HepG2 (cell line): ENCODE measurements at regions not wholly inside any gene's neighbourhood (a gene's known extent, or its start where the extent isn't known, plus 50 kb on each side); places are given as distances from the start of the nearest gene placed in this dataset.

Source experiments
- ATAC-seq: fragments of 200-7000 bp; cut with Tn5 transposase; 3 replicates; pipeline ENCODE4 v1.9.1; 2020; ENCODE audit warnings: mild to moderate bottlenecking, moderate library complexity
- BruUV-seq: library from RNA; stranded (reverse); fragments of 400-500 nt; replicated peaks from 2 replicates; lab custom pipeline; 2021; lab: Mats Ljungman, UMichigan
- CTCF ChIA-PET: fragments of 300-600 bp; formaldehyde crosslinking; extraction: SDS; loops from one replicate; lab custom pipeline; 2021; ENCODE audit warnings: low total read pairs, inconsistent platforms, low intra/inter-chr PET ratio; lab: Yijun Ruan, JAX
- POLR2A ChIA-PET: fragments of 350-600 bp; sonication (Branson Sonifier 250); formaldehyde crosslinking; loops from one replicate; lab custom pipeline; 2020; ENCODE audit warnings: antibody characterized with exemption, inconsistent platforms; lab: Yijun Ruan, JAX
- DNase-seq: peaks from one replicate; pipeline ENCODE4 v3.0.0-alpha.2; 2015; ENCODE audit warnings: low spot score
- FAIRE-seq: peaks from 3 replicates; lab custom pipeline; 2011; peaks lifted over from hg19 to GRCh38; lab: Jason Lieb, UNC
- H2AFZ ChIP-seq: one replicate; pipeline ENCODE4 v1.6.1; 2011; ENCODE audit warnings: low read length, inconsistent platforms
- H3K27ac ChIP-seq: fragments of 300-600 bp; 3 replicates; pipeline ENCODE4 v1.8.0; 2011; ENCODE audit warnings: mixed run types, mild to moderate bottlenecking, mixed read lengths, low read length, inconsistent platforms; ENCODE audit not compliant: insufficient read depth; ENCODE audit errors: extremely low read length
- H3K27me3 ChIP-seq, 2 experiments: fragments of 200-600 bp in 1 of 2; 2 replicates in 1 of 2; 3 replicates in 1 of 2; pipeline versions ENCODE4 v1.6.0 to v1.8.0; 2011; ENCODE audit warnings: low read length in 2 of 2, mild to moderate bottlenecking in 2 of 2, moderate library complexity in 2 of 2, inconsistent platforms in 1 of 2; ENCODE audit not compliant: insufficient read depth in 2 of 2, control insufficient read depth in 1 of 2
- H3K36me3 ChIP-seq, 2 experiments: fragments of 200-600 bp in 1 of 2; replicated peaks in 1 of 2; 2 replicates in 1 of 2; 3 replicates in 1 of 2; pipeline versions ENCODE4 v1.5.1 to v1.8.0; 2011; ENCODE audit warnings: low read length in 2 of 2, inconsistent platforms in 1 of 2; ENCODE audit not compliant: insufficient read depth in 2 of 2, control insufficient read depth in 1 of 2
- H3K4me1 ChIP-seq: 2 replicates; pipeline ENCODE4 v1.5.1; 2012; ENCODE audit warnings: low read length, inconsistent platforms; ENCODE audit not compliant: insufficient read depth
- H3K4me2 ChIP-seq: 2 replicates; pipeline ENCODE4 v1.6.0; 2011; ENCODE audit warnings: low read depth, low read length, inconsistent platforms
- H3K4me3 ChIP-seq, 3 experiments: fragments of 200-600 bp in 1 of 3; sonication (generic), shearing (Covaris generic) in 1 of 3; replicated peaks in 1 of 3; 2 replicates each; pipeline ENCODE4 v1.5.1; 2011 to 2016; ENCODE audit warnings: low read length in 3 of 3, inconsistent platforms in 2 of 3, low read depth in 2 of 3, mild to moderate bottlenecking in 2 of 3, control low read depth in 1 of 3, mixed read lengths in 1 of 3; ENCODE audit not compliant: insufficient read depth in 1 of 3
- H3K79me2 ChIP-seq: one replicate; pipeline ENCODE4 v1.6.1; 2011; ENCODE audit warnings: low read length, inconsistent platforms; ENCODE audit not compliant: insufficient read depth
- H3K9ac ChIP-seq: 2 replicates; pipeline ENCODE4 v1.6.0; 2011; ENCODE audit warnings: mild to moderate bottlenecking, low read depth, low read length, inconsistent platforms; ENCODE audit not compliant: insufficient read depth
- H3K9me3 ChIP-seq: 2 replicates; pipeline ENCODE4 v1.5.1; 2012; ENCODE audit warnings: mild to moderate bottlenecking, low read length
- H4K20me1 ChIP-seq: 2 replicates; pipeline ENCODE4 v1.6.0; 2011; ENCODE audit warnings: inconsistent platforms, mild to moderate bottlenecking, low read length, moderate library complexity; ENCODE audit not compliant: insufficient read depth
- CSRNP1 ChIP-seq: sonication (generic); formaldehyde crosslinking; IDR thresholded peaks from 2 replicates; pipeline ENCODE4 v1.8.1; 2023; ENCODE audit warnings: mild to moderate bottlenecking, missing genetic modification reagents
- ZNF282 ChIP-seq: fragments of 450-650 bp; IDR thresholded peaks from 2 replicates; pipeline ENCODE4 v1.6.1; 2018; ENCODE audit not compliant: partially characterized antibody
- WGBS: methylation state at CpG from one replicate; pipeline ENCODE4 v1.1.6; 2017; ENCODE audit warnings: low lambda C conversion rate; 5-methylcytosine and 5-hydroxymethylcytosine counted together
- in situ Hi-C: cut with HindIII; loops from 2 replicates; pipeline ENCODE4 v1.10.0; 2017; ENCODE audit warnings: low pct_unique_long_range_greater_than_20kb; ENCODE audit not compliant: extremely low pct_ligation_motif_present
- intact Hi-C: fragments of 100-400 bp; cut with micrococcal nuclease; formaldehyde crosslinking; loops from one replicate; pipeline ENCODE4 v1.10.0; 2022; ENCODE audit not compliant: unreplicated experiment
- TF ChIP-seq, protein P1 (sequence below), 2 experiments: fragments of 450-650 bp in 1 of 2; sonication (generic) in 1 of 2; formaldehyde crosslinking in 1 of 2; IDR thresholded peaks; 2 replicates each; pipeline versions ENCODE4 v1.6.1 to v1.8.0; 2016 to 2022; ENCODE audit warnings: antibody characterized with exemption in 1 of 2, mild to moderate bottlenecking in 1 of 2, missing genetic modification reagents in 1 of 2

GRCh38 chr12:124629789-124630480, 62.5 kb upstream of the NCOR2 start:
- Histone ChIP-seq H3K27ac (no peak overlapping the region), H3K79me2 (no peaks in the 10 kb centered on the region), H3K4me2 (no peak overlapping the region), H3K9me3 (no peaks in the 10 kb centered on the region), H3K27me3 (peaks cover 0 to 35% of the 10 kb centered on the region in 2 experiments; a peak in 3 of 5 replicates), H3K9ac (no peak overlapping the region), H3K36me3 (no peaks in the 10 kb centered on the region), H4K20me1 (no peaks in the 10 kb centered on the region), H2AFZ (no peak overlapping the region), H3K4me1 (peaks cover 12% of the 10 kb centered on the region), H3K4me3 (no peak overlapping the region)
- no peak for ATAC-seq
- DNase-seq: no peak
- no peak for FAIRE-seq
- ChIA-PET CTCF (no interaction called here), POLR2A (no interaction called here)
- in situ Hi-C loops: no loop called here
- 60% methylated on average over 12 of the region's 12 CpGs for WGBS
- intact Hi-C loops: no loop called here
- TF ChIP-seq CSRNP1 (CRISPR knock-in tag): no peak
- BruUV-seq: no TSS peak

- Histone ChIP-seq H4K20me1 (no peaks in the 10 kb centered on the region), H3K9me3 (no peaks in the 10 kb centered on the region), H3K4me1 (peaks cover 12% of the 10 kb centered on the region), H3K27me3 (peaks cover 0 to 43% of the 10 kb centered on the region in 2 experiments; a peak in 3 of 5 replicates), H3K27ac (no peak overlapping the region), H3K4me2 (no peak overlapping the region), H3K79me2 (no peaks in the 10 kb centered on the region), H2AFZ (no peak overlapping the region), H3K36me3 (no peaks in the 10 kb centered on the region), H3K9ac (no peak overlapping the region), H3K4me3 (no peak overlapping the region)
- CTCF ChIA-PET: no interaction called here
- no TSS peak for BruUV-seq
- no peak for ATAC-seq
- no peak for FAIRE-seq
- WGBS: 33% methylated on average over 5 of the region's 5 CpGs
- DNase-seq: no peak
- no peak for TF ChIP-seq ZNF282
- TF ChIP-seq, protein P1, sequence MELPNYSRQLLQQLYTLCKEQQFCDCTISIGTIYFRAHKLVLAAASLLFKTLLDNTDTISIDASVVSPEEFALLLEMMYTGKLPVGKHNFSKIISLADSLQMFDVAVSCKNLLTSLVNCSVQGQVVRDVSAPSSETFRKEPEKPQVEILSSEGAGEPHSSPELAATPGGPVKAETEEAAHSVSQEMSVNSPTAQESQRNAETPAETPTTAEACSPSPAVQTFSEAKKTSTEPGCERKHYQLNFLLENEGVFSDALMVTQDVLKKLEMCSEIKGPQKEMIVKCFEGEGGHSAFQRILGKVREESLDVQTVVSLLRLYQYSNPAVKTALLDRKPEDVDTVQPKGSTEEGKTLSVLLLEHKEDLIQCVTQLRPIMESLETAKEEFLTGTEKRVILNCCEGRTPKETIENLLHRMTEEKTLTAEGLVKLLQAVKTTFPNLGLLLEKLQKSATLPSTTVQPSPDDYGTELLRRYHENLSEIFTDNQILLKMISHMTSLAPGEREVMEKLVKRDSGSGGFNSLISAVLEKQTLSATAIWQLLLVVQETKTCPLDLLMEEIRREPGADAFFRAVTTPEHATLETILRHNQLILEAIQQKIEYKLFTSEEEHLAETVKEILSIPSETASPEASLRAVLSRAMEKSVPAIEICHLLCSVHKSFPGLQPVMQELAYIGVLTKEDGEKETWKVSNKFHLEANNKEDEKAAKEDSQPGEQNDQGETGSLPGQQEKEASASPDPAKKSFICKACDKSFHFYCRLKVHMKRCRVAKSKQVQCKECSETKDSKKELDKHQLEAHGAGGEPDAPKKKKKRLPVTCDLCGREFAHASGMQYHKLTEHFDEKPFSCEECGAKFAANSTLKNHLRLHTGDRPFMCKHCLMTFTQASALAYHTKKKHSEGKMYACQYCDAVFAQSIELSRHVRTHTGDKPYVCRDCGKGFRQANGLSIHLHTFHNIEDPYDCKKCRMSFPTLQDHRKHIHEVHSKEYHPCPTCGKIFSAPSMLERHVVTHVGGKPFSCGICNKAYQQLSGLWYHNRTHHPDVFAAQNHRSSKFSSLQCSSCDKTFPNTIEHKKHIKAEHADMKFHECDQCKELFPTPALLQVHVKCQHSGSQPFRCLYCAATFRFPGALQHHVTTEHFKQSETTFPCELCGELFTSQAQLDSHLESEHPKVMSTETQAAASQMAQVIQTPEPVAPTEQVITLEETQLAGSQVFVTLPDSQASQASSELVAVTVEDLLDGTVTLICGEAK (IDR thresholded peaks at IDR 0.05): no peak
- TF ChIP-seq, protein P1 (CRISPR knock-in tag; IDR thresholded peaks at IDR 0.05): peak; percentile 58; the same call in 1 of the 2 replicates
- intact Hi-C loops: no loop called here
- in situ Hi-C loops: no loop called here
- POLR2A ChIA-PET: no interaction called here
These were observed 61.7 kb upstream of the NCOR2 start for GRCh38 chr12:124629117-124629516.
